Hematopoietic multipotent progenitor cell treated with erythropoietin and hydrocortisone succinate and interleukin-3 and kit ligand, for 4 days (in vitro differentiated cells): ENCODE measurements at regions not wholly inside any gene's neighbourhood (a gene's known extent, or its start where the extent isn't known, plus 50 kb on each side); places are given as distances from the start of the nearest gene placed in this dataset.

Experiments
- DNase-seq: peaks from one replicate; pipeline ENCODE4 v3.0.0-alpha.2; 2015

- no peak for DNase-seq
Observed at GRCh38 chr3:13168391-13168790, 95.2 kb upstream of the IQSEC1 start.

- no peak for DNase-seq
Observed at GRCh38 chr3:13167829-13168228, 94.6 kb upstream of the IQSEC1 start.

- no peak for DNase-seq
Observed at GRCh38 chr3:13167064-13167743, 94.0 kb upstream of the IQSEC1 start.

GRCh38 chr3:13166243-13167063, 93.2 kb upstream of the IQSEC1 start:
- DNase-seq: no peak

- no peak for DNase-seq
Observed at GRCh38 chr3:13165576-13165975, 92.3 kb upstream of the IQSEC1 start.

- DNase-seq: no peak
Observed at GRCh38 chr3:13164893-13165492, 91.8 kb upstream of the IQSEC1 start.

GRCh38 chr3:13163848-13164382, 90.7 kb upstream of the IQSEC1 start:
- no peak for DNase-seq

GRCh38 chr3:13162549-13163320, 89.5 kb upstream of the IQSEC1 start:
- no peak for DNase-seq

- no peak for DNase-seq
Observed at GRCh38 chr3:13161771-13162535, 88.7 kb upstream of the IQSEC1 start.

GRCh38 chr3:13161021-13161759, 88.0 kb upstream of the IQSEC1 start:
- DNase-seq: no peak

GRCh38 chr3:13160619-13161018, 87.4 kb upstream of the IQSEC1 start:
- DNase-seq: no peak

GRCh38 chr3:13159890-13160289, 86.7 kb upstream of the IQSEC1 start:
- no peak for DNase-seq

GRCh38 chr3:13158871-13159270, 85.6 kb upstream of the IQSEC1 start:
- DNase-seq: no peak

GRCh38 chr3:13158408-13158807, 85.2 kb upstream of the IQSEC1 start:
- DNase-seq: no peak

GRCh38 chr3:13157986-13158385, 84.8 kb upstream of the IQSEC1 start:
- DNase-seq: no peak

GRCh38 chr3:13152826-13153710, 79.8 kb upstream of the IQSEC1 start:
- DNase-seq: no peak

- DNase-seq: no peak
Observed at GRCh38 chr3:13150624-13151023, 77.4 kb upstream of the IQSEC1 start.

- no peak for DNase-seq
Observed at GRCh38 chr3:13149330-13150108, 76.3 kb upstream of the IQSEC1 start.

GRCh38 chr3:13148561-13149329, 75.5 kb upstream of the IQSEC1 start:
- no peak for DNase-seq
